ENCODE measurements at regions not wholly inside any gene's neighbourhood (a gene's known extent, or its start where the extent isn't known, plus 50 kb on each side); places are given as distances from the start of the nearest gene placed in this dataset.

- no peak for DNase-seq (ENCODE audit: low read depth)
Observed at GRCh38 chr1:168782559-168783116, 53.6 kb upstream of the DPT start.

- no peak for DNase-seq (ENCODE audit: low read depth)
Observed at GRCh38 chr1:168783458-168784210, 54.6 kb upstream of the DPT start.

GRCh38 chr1:168786476-168787330 lies 57.7 kb upstream of the DPT start:
- no peak for DNase-seq (ENCODE audit: low read depth)

- DNase-seq (ENCODE audit: low read depth): no peak
Observed at GRCh38 chr1:168788258-168788657, 59.3 kb upstream of the DPT start.

GRCh38 chr1:168789501-168789900 lies 60.5 kb upstream of the DPT start:
- DNase-seq (ENCODE audit: low read depth): no peak

- no peak for DNase-seq (ENCODE audit: low read depth)
Observed at GRCh38 chr1:168792142-168792541, 63.1 kb upstream of the DPT start.

GRCh38 chr1:168792592-168793125 lies 63.7 kb upstream of the DPT start:
- DNase-seq (ENCODE audit: low read depth): no peak

- DNase-seq (ENCODE audit: low read depth): no peak
Observed at GRCh38 chr1:168794057-168794456, 65.1 kb upstream of the DPT start.

- no peak for DNase-seq (ENCODE audit: low read depth)
Observed at GRCh38 chr1:168795681-168796080, 66.7 kb upstream of the DPT start.

- no peak for DNase-seq (ENCODE audit: low read depth)
Observed at GRCh38 chr1:168799927-168800605, 71.1 kb upstream of the DPT start.

GRCh38 chr1:168801032-168801745 lies 72.2 kb upstream of the DPT start:
- no peak for DNase-seq (ENCODE audit: low read depth)

- no peak for DNase-seq (ENCODE audit: low read depth)
Observed at GRCh38 chr1:168803806-168804510, 75.0 kb upstream of the DPT start.

- no peak for DNase-seq (ENCODE audit: low read depth)
Observed at GRCh38 chr1:168806952-168807351, 77.9 kb upstream of the DPT start.

- no peak for DNase-seq (ENCODE audit: low read depth)
Observed at GRCh38 chr1:168811176-168811575, 82.2 kb upstream of the DPT start.

- no peak for DNase-seq (ENCODE audit: low read depth)
Observed at GRCh38 chr1:168819668-168820067, 90.7 kb upstream of the DPT start.

GRCh38 chr1:168821434-168821833 lies 92.4 kb upstream of the DPT start:
- no peak for DNase-seq (ENCODE audit: low read depth)

- DNase-seq (ENCODE audit: low read depth): no peak
Observed at GRCh38 chr1:168822911-168823310, 93.9 kb upstream of the DPT start.

- no peak for DNase-seq (ENCODE audit: low read depth)
Observed at GRCh38 chr1:168823988-168824387, 95.0 kb upstream of the DPT start.

- DNase-seq (ENCODE audit: low read depth): no peak
Observed at GRCh38 chr1:168824418-168825065, 95.5 kb upstream of the DPT start.

- DNase-seq (ENCODE audit: low read depth): no peak
Observed at GRCh38 chr1:168825129-168825528, 96.1 kb upstream of the DPT start.
